Effector memory CD4-positive, alpha-beta T cell (primary cell): ENCODE measurements at regions not wholly inside any gene's neighbourhood (a gene's known extent, or its start where the extent isn't known, plus 50 kb on each side); places are given as distances from the start of the nearest gene placed in this dataset.

Experiments used
- DNase-seq, 3 donors: peaks; one replicate each; pipeline ENCODE4 v3.0.0-alpha.2; 2020
- H3K27ac ChIP-seq: 2 replicates; pipeline ENCODE4 v1.7.0; 2013; ENCODE audit warnings: mild to moderate bottlenecking, low read length, moderate library complexity; ENCODE audit not compliant: insufficient read depth, poor library complexity, severe bottlenecking
- H3K27me3 ChIP-seq: replicated peaks from 2 replicates; pipeline ENCODE4 v1.7.0; 2013; ENCODE audit warnings: mild to moderate bottlenecking, low read length; ENCODE audit not compliant: insufficient read depth, control insufficient read depth, poor library complexity, severe bottlenecking
- H3K36me3 ChIP-seq: 2 replicates; pipeline ENCODE4 v1.7.0; 2013; ENCODE audit warnings: mild to moderate bottlenecking, low read length, moderate library complexity; ENCODE audit not compliant: control insufficient read depth, insufficient read depth
- H3K4me1 ChIP-seq: 2 replicates; pipeline ENCODE4 v1.7.0; 2013; ENCODE audit warnings: low read length, mild to moderate bottlenecking; ENCODE audit not compliant: control insufficient read depth, insufficient read depth, poor library complexity, severe bottlenecking
- H3K4me3 ChIP-seq: 2 replicates; pipeline ENCODE4 v1.7.0; 2013; ENCODE audit warnings: low read length, low read depth, mild to moderate bottlenecking; ENCODE audit not compliant: insufficient read depth, poor library complexity, severe bottlenecking
- H3K9me3 ChIP-seq: 2 replicates; pipeline ENCODE4 v1.7.0; 2013; ENCODE audit warnings: mild to moderate bottlenecking, low read length, moderate library complexity; ENCODE audit not compliant: control insufficient read depth

GRCh38 chr9:107386396-107386795, 103.2 kb downstream of the KLF4 start:
- H3K36me3 ChIP-seq: no peaks in the 10 kb centered on the region
- DNase-seq: no peak
- H3K27ac ChIP-seq: no peak overlapping the region
- H3K9me3 ChIP-seq: no peaks in the 10 kb centered on the region
- H3K4me1 ChIP-seq: no peaks in the 10 kb centered on the region
- H3K4me3 ChIP-seq: no peak overlapping the region
- H3K27me3 ChIP-seq: no peaks in the 10 kb centered on the region
